ENCODE measurements at regions not wholly inside any gene's neighbourhood (a gene's known extent, or its start where the extent isn't known, plus 50 kb on each side); places are given as distances from the start of the nearest gene placed in this dataset.
"Not testable (repeated sequence)": the region's sequence is repeated elsewhere in the genome, so short reads cannot be mapped to it uniquely, and the experiment has no call there.

GRCh38 chr10:52368725-52369124 is 54.6 kb downstream of the DKK1 start:
- DNase-seq (ENCODE audit: low spot score) = no peak

GRCh38 chr10:52374207-52374606 is 60.1 kb downstream of the DKK1 start:
- DNase-seq (ENCODE audit: low spot score) = not testable (repeated sequence)

- no peak for DNase-seq (ENCODE audit: low spot score)
These were observed 62.7 kb downstream of the DKK1 start for GRCh38 chr10:52376694-52377354.

- no peak for DNase-seq (ENCODE audit: low spot score)
These were observed 64.0 kb downstream of the DKK1 start for GRCh38 chr10:52378124-52378523.

GRCh38 chr10:52379287-52379686 is 65.2 kb downstream of the DKK1 start:
- no peak for DNase-seq (ENCODE audit: low spot score)

GRCh38 chr10:52383088-52383487 is 69.0 kb downstream of the DKK1 start:
- no peak for DNase-seq (ENCODE audit: low spot score)

- no peak for DNase-seq (ENCODE audit: low spot score)
These were observed 73.7 kb downstream of the DKK1 start for GRCh38 chr10:52387744-52388143.

- DNase-seq (ENCODE audit: low spot score) = no peak
These were observed 76.3 kb downstream of the DKK1 start for GRCh38 chr10:52390388-52390787.

GRCh38 chr10:52391927-52392602 is 78.0 kb downstream of the DKK1 start:
- DNase-seq (ENCODE audit: low spot score) = no peak

- DNase-seq (ENCODE audit: low spot score) = no peak
These were observed 80.2 kb downstream of the DKK1 start for GRCh38 chr10:52394246-52394645.

GRCh38 chr10:52400562-52400961 is 86.5 kb downstream of the DKK1 start:
- DNase-seq (ENCODE audit: low spot score) = no peak

GRCh38 chr10:52403801-52404200 is 89.7 kb downstream of the DKK1 start:
- DNase-seq (ENCODE audit: low spot score) = not testable (repeated sequence)

GRCh38 chr10:52409195-52409594 is 95.1 kb downstream of the DKK1 start:
- no peak for DNase-seq (ENCODE audit: low spot score)

- no peak for DNase-seq (ENCODE audit: low spot score)
These were observed 95.8 kb downstream of the DKK1 start for GRCh38 chr10:52409928-52410327.

GRCh38 chr10:52410916-52411315 is 96.8 kb downstream of the DKK1 start:
- DNase-seq (ENCODE audit: low spot score) = no peak

GRCh38 chr10:52419281-52419680 is 105.2 kb downstream of the DKK1 start:
- DNase-seq (ENCODE audit: low spot score) = no peak

GRCh38 chr10:52420656-52421055 is 106.6 kb downstream of the DKK1 start:
- no peak for DNase-seq (ENCODE audit: low spot score)

GRCh38 chr10:52423369-52423768 is 109.3 kb downstream of the DKK1 start:
- DNase-seq (ENCODE audit: low spot score) = no peak

GRCh38 chr10:52424341-52424740 is 110.3 kb downstream of the DKK1 start:
- DNase-seq (ENCODE audit: low spot score) = no peak

- no peak for DNase-seq (ENCODE audit: low spot score)
These were observed 120.7 kb downstream of the DKK1 start for GRCh38 chr10:52434734-52435133.

- DNase-seq (ENCODE audit: low spot score) = no peak
These were observed 122.6 kb downstream of the DKK1 start for GRCh38 chr10:52436664-52437063.

- DNase-seq (ENCODE audit: low spot score) = peak; percentile 2
These were observed 123.1 kb downstream of the DKK1 start for GRCh38 chr10:52437205-52437646.

- DNase-seq (ENCODE audit: low spot score) = no peak
These were observed 124.0 kb downstream of the DKK1 start for GRCh38 chr10:52438119-52438518.
